SH-SY5Y (cell line): ENCODE measurements at regions not wholly inside any gene's neighbourhood (a gene's known extent, or its start where the extent isn't known, plus 50 kb on each side); places are given as distances from the start of the nearest gene placed in this dataset.

Experiments
- GATA2 ChIP-seq: IDR thresholded peaks from 2 replicates; pipeline ENCODE4 v1.6.1; 2011; ENCODE audit warnings: mild to moderate bottlenecking, low read depth, low read length
- GATA3 ChIP-seq: IDR thresholded peaks from 2 replicates; pipeline ENCODE4 v1.6.1; 2011; ENCODE audit warnings: low read depth, mild to moderate bottlenecking, low read length, moderate library complexity

DNA sequence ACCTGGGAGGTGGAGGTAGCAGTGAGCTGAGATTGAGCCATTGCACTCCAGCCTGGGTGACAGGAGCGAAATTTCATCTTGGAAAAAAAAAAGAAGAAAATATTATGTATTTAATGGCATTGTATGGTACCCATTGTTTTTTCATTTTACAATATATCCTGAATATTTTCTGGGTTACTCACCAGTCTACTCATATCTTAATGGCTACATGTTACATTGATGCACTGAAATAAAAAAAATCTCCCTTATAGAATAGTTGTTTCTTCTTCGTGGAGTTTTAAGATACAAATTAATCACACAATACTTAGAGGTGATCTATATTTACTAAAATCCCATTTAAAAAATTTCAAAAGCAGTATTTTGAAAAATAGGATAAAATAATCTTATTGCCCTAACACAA is 66.3 kb upstream of the XPO1 start:
- TF ChIP-seq GATA2 (no peak), GATA3 (no peak)
